GM06990 (cell line): ENCODE measurements at regions not wholly inside any gene's neighbourhood (a gene's known extent, or its start where the extent isn't known, plus 50 kb on each side); places are given as distances from the start of the nearest gene placed in this dataset.

Source experiments
- DNase-seq: peaks from one replicate; pipeline ENCODE4 v3.0.0-alpha.2; 2011; ENCODE audit not compliant: insufficient read length; ENCODE audit errors: extremely low read depth
- H3K27me3 ChIP-seq: replicated peaks from 2 replicates; pipeline ENCODE4 v1.6.0; 2011; ENCODE audit warnings: low read length; ENCODE audit not compliant: control insufficient read depth, insufficient read depth
- H3K36me3 ChIP-seq: 2 replicates; pipeline ENCODE4 v1.5.1; 2011; ENCODE audit warnings: low read length; ENCODE audit not compliant: control insufficient read depth, insufficient read depth
- H3K4me3 ChIP-seq: replicated peaks from 2 replicates; pipeline ENCODE4 v1.5.1; 2011; ENCODE audit warnings: low read depth, mild to moderate bottlenecking, control low read depth, low read length
- CTCF ChIP-seq: IDR thresholded peaks from 2 replicates; pipeline ENCODE4 v1.5.1; 2011; ENCODE audit warnings: low read length, control low read depth, mild to moderate bottlenecking, inconsistent platforms; ENCODE audit not compliant: insufficient read depth, poor library complexity, severe bottlenecking

DNA sequence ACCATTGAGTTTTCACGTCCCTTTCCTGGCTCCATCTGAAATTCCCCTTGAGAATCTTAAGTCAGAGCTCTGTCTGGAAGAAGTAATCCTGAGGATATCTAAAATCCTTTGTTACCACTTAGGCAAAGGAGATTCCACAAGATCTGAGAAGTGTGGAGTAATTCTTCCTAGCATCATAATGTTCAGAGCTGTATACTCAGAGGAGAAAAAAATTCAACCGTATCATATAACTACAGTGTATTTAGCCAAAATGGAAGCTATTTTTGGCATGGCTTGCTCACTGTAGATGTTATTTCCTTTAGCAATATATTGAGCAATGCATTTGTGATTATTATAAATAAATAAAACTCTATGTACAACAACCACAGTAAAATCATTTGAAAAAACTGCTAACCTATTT lies 1858.4 kb downstream of the EFNA5 start:
- Histone ChIP-seq H3K36me3 (no peaks in the 10 kb centered on the region), H3K27me3 (no peaks in the 10 kb centered on the region), H3K4me3 (no peak overlapping the region)
- no peak for DNase-seq
- TF ChIP-seq CTCF, result no peak

GRCh38 chr5:105807951-105808350 lies 1862.8 kb downstream of the EFNA5 start:
- H3K27me3 ChIP-seq, result no peaks in the 10 kb centered on the region
- TF ChIP-seq CTCF, result no peak

GRCh38 chr5:105807290-105807689 lies 1863.4 kb downstream of the EFNA5 start:
- DNase-seq, result no peak
- Histone ChIP-seq H3K4me3 (no peak overlapping the region), H3K36me3 (no peaks in the 10 kb centered on the region), H3K27me3 (no peaks in the 10 kb centered on the region)
- TF ChIP-seq CTCF, result no peak

More at GRCh38 chr5:105807951-105808350, 1862.8 kb downstream of the EFNA5 start:
- DNase-seq, result no peak
- H3K36me3 ChIP-seq, result no peaks in the 10 kb centered on the region
- H3K4me3 ChIP-seq, result no peak overlapping the region

DNA sequence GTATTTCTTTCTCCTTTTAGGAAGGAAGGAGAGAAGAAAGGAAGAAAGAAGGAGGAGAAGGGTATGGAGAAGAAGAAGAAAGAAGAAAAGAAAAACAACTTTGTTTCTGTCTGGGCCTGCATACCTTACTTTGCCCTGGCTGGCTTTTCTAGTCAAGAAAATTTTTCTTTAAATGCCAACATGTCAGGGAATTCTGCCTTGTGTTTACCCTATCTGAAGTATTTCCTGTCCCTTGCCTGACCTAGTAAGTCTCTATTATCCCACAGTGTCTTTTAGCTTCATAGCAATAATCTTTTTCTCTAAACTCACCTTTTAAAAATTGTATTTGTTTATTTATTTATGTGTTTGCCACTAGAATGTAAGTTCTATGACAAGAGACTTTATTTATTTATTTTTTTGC lies 1864.1 kb downstream of the EFNA5 start:
- no peak for DNase-seq
- Histone ChIP-seq H3K4me3 (no peak overlapping the region), H3K36me3 (no peaks in the 10 kb centered on the region), H3K27me3 (no peaks in the 10 kb centered on the region)
- TF ChIP-seq CTCF, result no peak

- DNase-seq, result no peak
- H3K4me3 ChIP-seq, result no peak overlapping the region
- TF ChIP-seq CTCF, result no peak
- H3K27me3 ChIP-seq, result no peaks in the 10 kb centered on the region
- no peaks in the 10 kb centered on the region for H3K36me3 ChIP-seq
Measured at GRCh38 chr5:105803431-105803830, 1867.3 kb downstream of the EFNA5 start.

DNA sequence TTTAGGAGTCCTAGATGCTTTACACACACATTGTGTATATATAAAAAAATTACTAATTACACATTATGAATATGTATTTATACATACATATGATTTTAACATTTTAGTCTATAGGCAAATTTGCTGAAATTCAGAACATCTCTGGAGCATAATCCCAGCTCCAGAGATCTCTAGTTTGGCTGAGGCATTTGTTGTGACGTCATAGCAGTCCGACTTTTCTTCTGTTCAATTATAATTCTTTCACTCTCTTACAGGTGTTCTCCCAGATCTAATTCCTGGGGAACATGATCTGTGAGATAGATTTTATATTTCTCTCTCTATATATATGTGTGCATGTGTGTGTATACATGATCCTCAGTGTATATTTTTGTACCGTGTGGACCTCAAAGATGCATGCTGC lies 1876.2 kb downstream of the EFNA5 start:
- Histone ChIP-seq H3K27me3 (no peaks in the 10 kb centered on the region), H3K4me3 (no peak overlapping the region), H3K36me3 (no peaks in the 10 kb centered on the region)
- no peak for TF ChIP-seq CTCF
- no peak for DNase-seq
